GM10266 (cell line): ENCODE measurements at regions not wholly inside any gene's neighbourhood (a gene's known extent, or its start where the extent isn't known, plus 50 kb on each side); places are given as distances from the start of the nearest gene placed in this dataset.
"Not testable (repeated sequence)": the region's sequence is repeated elsewhere in the genome, so short reads cannot be mapped to it uniquely, and the experiment has no call there.

ENCODE experiments used
- DNase-seq: peaks from one replicate; pipeline ENCODE4 v3.0.0; 2012; ENCODE audit errors: extremely low spot score
- CTCF ChIP-seq: IDR thresholded peaks from 2 replicates; pipeline ENCODE4 v1.5.1; 2012; ENCODE audit warnings: mild to moderate bottlenecking, low read depth; ENCODE audit not compliant: control insufficient read depth, insufficient read depth; ENCODE audit errors: missing control alignments

DNA sequence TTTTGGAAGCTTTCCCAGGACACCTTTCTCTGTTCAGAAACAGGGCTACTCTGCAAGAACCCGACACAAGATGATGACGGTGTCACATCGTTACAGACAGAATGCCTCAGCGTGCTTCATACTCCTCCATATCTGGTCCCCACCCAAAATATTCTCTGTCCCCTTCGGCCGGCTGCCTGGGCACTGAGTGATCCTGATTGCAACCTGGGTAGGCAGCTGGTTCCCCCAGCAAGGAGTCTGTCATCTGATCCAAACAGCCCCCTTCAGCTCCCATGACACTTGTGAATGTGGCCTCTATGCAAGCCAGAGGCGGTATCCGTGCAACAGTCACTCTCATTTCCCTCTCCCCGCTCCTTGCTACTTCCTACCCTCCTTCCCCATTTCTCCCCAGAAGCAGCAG lies 431.7 kb upstream of the B3GAT1 start:
- DNase-seq, result no peak
- no peak for TF ChIP-seq CTCF

- TF ChIP-seq CTCF, result no peak
- DNase-seq, result no peak
These were observed 431.0 kb upstream of the B3GAT1 start for GRCh38 chr11:134843020-134843419.

- no peak for DNase-seq
- no peak for TF ChIP-seq CTCF
These were observed 429.9 kb upstream of the B3GAT1 start for GRCh38 chr11:134841972-134842371.

DNA sequence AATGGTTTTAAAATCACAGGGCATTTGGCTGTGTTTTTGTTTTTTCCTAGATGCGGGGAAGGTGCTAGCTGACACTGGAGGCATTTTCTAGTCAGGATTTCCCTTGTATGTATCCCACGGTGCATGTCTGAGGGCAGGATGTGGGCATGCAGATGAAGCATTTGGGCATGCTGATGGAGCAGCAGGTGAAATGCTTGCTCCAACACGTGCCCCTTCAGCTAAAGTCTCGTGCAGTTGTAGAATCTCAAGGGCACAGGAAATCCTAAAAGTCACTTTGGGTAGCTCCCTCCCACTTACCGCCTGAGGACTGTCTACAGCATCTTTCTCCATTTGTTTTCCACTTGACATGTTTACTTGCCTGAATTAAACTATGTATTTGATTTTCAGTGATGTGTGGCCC lies 429.4 kb upstream of the B3GAT1 start:
- no peak for TF ChIP-seq CTCF

DNA sequence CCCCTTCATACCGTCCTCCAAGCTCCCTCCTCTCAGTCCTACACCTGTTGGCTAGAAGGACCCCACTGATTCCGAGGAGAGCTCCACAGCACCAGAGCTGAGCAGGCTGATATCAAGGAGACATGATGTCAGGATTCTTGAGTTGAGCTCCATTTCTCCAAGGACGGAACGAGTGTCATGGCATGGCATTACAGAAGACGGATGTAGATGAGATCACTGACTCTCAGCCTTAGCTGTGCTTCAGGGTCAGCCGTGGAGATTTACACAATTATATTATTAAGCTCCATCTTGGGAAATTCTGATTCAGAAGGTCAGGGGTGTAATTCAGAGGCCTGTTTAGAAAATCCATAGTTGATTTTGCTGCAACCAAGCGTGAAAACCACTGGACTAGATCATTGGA lies 428.9 kb upstream of the B3GAT1 start:
- no peak for DNase-seq
- TF ChIP-seq CTCF, result no peak

More for the DNA sequence above, 429.4 kb upstream of the B3GAT1 start:
- no peak for DNase-seq

GRCh38 chr11:134840165-134840564 lies 428.1 kb upstream of the B3GAT1 start:
- DNase-seq, result not testable (repeated sequence)

DNA sequence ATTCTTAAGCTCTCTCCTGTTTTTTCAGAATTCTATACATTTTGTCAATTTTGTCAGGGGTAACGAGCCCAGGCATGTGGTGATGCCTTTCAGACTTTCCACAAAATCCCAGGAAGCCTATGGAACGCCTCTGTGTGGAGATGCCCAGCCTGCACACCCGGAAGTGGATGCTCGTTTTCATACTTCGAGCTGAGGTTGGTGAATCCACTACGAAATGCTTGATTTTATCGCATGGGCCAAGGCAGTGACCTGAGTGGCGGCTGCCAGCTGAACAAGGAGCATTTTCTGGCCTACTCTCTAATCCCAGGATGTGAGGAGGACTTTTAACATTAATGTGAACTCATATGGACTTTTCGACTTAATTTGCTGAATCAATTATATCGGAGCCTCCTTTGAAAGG lies 426.7 kb upstream of the B3GAT1 start:
- no peak for DNase-seq
- TF ChIP-seq CTCF, result no peak

DNA sequence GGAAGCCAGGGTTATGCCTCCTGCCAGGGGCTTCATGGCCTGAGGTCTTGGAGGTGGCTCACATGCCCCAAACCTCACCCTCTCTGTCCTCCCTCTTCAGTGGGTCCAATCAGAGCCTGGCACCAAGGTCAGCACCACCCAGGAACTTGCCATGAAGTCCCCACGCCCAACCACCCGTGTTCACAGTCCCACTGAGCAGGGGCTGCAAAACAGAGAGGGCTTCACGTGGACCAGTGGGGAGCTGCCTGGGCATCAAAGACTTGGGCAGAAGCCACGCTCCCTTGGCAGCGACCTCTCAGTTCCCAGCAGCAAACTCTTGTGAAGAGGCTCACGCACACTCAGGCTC lies 425.8 kb upstream of the B3GAT1 start:
- DNase-seq, result no peak
- no peak for TF ChIP-seq CTCF
